Left ventricle myocardium inferior (tissue), 1 donor: ENCODE measurements at regions not wholly inside any gene's neighbourhood (a gene's known extent, or its start where the extent isn't known, plus 50 kb on each side); places are given as distances from the start of the nearest gene placed in this dataset.

Source experiments
- DNase-seq: peaks from one replicate; pipeline ENCODE4 v3.0.0-alpha.2; 2020
- H3K27ac ChIP-seq: fragments of 200-600 bp; replicated peaks from 2 replicates; pipeline ENCODE4 v1.8.0; 2021
- H3K27me3 ChIP-seq: fragments of 200-600 bp; 2 replicates; pipeline ENCODE4 v1.8.0; 2021; ENCODE audit warnings: low read depth
- H3K36me3 ChIP-seq: fragments of 200-600 bp; 2 replicates; pipeline ENCODE4 v1.8.0; 2021
- H3K4me1 ChIP-seq: fragments of 200-600 bp; 2 replicates; pipeline ENCODE4 v1.8.0; 2021
- H3K4me3 ChIP-seq: fragments of 200-600 bp; 2 replicates; pipeline ENCODE4 v1.8.0; 2021; ENCODE audit warnings: mild to moderate bottlenecking, moderate library complexity
- H3K9me3 ChIP-seq: fragments of 200-600 bp; replicated peaks from 2 replicates; pipeline ENCODE4 v1.8.0; 2021
- CTCF ChIP-seq: fragments of 200-600 bp; IDR thresholded peaks from 2 replicates; pipeline ENCODE4 v1.8.0; 2021; ENCODE audit warnings: antibody characterized with exemption, mild to moderate bottlenecking, borderline replicate concordance
- intact Hi-C: fragments of 100-400 bp; cut with micrococcal nuclease; formaldehyde crosslinking; loops from one replicate; pipeline ENCODE4 v1.11.0; 2022
- donor health status: DM: no; HTN: yes; CAD: no; lungs with severe emphysema.

- TF ChIP-seq CTCF: no peak
- intact Hi-C loops: no loop called here
- DNase-seq: no peak
These were observed 1180.2 kb downstream of the CDH12 start for GRCh38 chr5:21672911-21673310.

GRCh38 chr5:21672360-21672759 lies 1180.8 kb downstream of the CDH12 start:
- no peaks in the 10 kb centered on the region for H3K9me3 ChIP-seq
- intact Hi-C loops: no loop called here
- no peaks in the 10 kb centered on the region for H3K27me3 ChIP-seq
- H3K4me1 ChIP-seq: no peaks in the 10 kb centered on the region
- no peak overlapping the region for H3K27ac ChIP-seq
- no peak overlapping the region for H3K4me3 ChIP-seq
- H3K36me3 ChIP-seq: no peaks in the 10 kb centered on the region
- TF ChIP-seq CTCF: no peak
- no peak for DNase-seq

More at GRCh38 chr5:21672911-21673310, 1180.2 kb downstream of the CDH12 start:
- Histone ChIP-seq H3K27ac (no peak overlapping the region), H3K36me3 (no peaks in the 10 kb centered on the region), H3K4me1 (no peaks in the 10 kb centered on the region), H3K9me3 (no peaks in the 10 kb centered on the region), H3K27me3 (no peaks in the 10 kb centered on the region), H3K4me3 (no peak overlapping the region)

- Histone ChIP-seq H3K4me3 (no peak overlapping the region), H3K4me1 (no peaks in the 10 kb centered on the region), H3K27me3 (no peaks in the 10 kb centered on the region), H3K27ac (no peak overlapping the region), H3K9me3 (no peaks in the 10 kb centered on the region), H3K36me3 (no peaks in the 10 kb centered on the region)
- TF ChIP-seq CTCF: no peak
- DNase-seq: no peak
- intact Hi-C loops: no loop called here
These were observed 1187.6 kb downstream of the CDH12 start for GRCh38 chr5:21665524-21665923.

- no peak for TF ChIP-seq CTCF
- intact Hi-C loops: no loop called here
- Histone ChIP-seq H3K27ac (no peak overlapping the region), H3K4me1 (no peaks in the 10 kb centered on the region), H3K36me3 (no peaks in the 10 kb centered on the region), H3K4me3 (no peak overlapping the region), H3K27me3 (no peaks in the 10 kb centered on the region), H3K9me3 (no peaks in the 10 kb centered on the region)
- no peak for DNase-seq
These were observed 1190.1 kb downstream of the CDH12 start for GRCh38 chr5:21663082-21663481.

- Histone ChIP-seq H3K4me3 (no peak overlapping the region), H3K27me3 (no peaks in the 10 kb centered on the region), H3K27ac (no peak overlapping the region), H3K36me3 (no peaks in the 10 kb centered on the region), H3K4me1 (no peaks in the 10 kb centered on the region), H3K9me3 (no peaks in the 10 kb centered on the region)
- no peak for DNase-seq
- no peak for TF ChIP-seq CTCF
- intact Hi-C loops: no loop called here
These were observed 1192.0 kb downstream of the CDH12 start for GRCh38 chr5:21661184-21661583.

- no peaks in the 10 kb centered on the region for H3K27me3 ChIP-seq
- H3K4me1 ChIP-seq: no peaks in the 10 kb centered on the region
- DNase-seq: no peak
These were observed 1198.6 kb downstream of the CDH12 start for GRCh38 chr5:21654556-21654955.

More at GRCh38 chr5:21654556-21654955, 1198.6 kb downstream of the CDH12 start:
- Histone ChIP-seq H3K36me3 (no peaks in the 10 kb centered on the region), H3K9me3 (no peaks in the 10 kb centered on the region), H3K4me3 (no peak overlapping the region), H3K27ac (no peak overlapping the region)
- no peak for TF ChIP-seq CTCF
- intact Hi-C loops: no loop called here
